OCI-LY1 (cell line): ENCODE measurements at regions not wholly inside any gene's neighbourhood (a gene's known extent, or its start where the extent isn't known, plus 50 kb on each side); places are given as distances from the start of the nearest gene placed in this dataset.

ENCODE experiments used
- H2AFZ ChIP-seq: fragments of 200-600 bp; sonication (generic), shearing (Covaris generic); 2 replicates; pipeline ENCODE4 v1.6.0; 2014; ENCODE audit warnings: antibody characterized with exemption, mild to moderate bottlenecking, low read length
- H3F3A ChIP-seq: fragments of 200-600 bp; sonication (generic), shearing (Covaris generic); 2 replicates; pipeline ENCODE4 v1.6.0; 2014; ENCODE audit warnings: mild to moderate bottlenecking, antibody characterized with exemption, low read length, moderate library complexity; ENCODE audit not compliant: insufficient read depth
- H3K27ac ChIP-seq: fragments of 200-600 bp; sonication (generic); 2 replicates; pipeline ENCODE4 v1.5.1; 2014; ENCODE audit warnings: low read length, mixed run types, mild to moderate bottlenecking, low read depth; ENCODE audit not compliant: poor library complexity, severe bottlenecking
- H3K27me3 ChIP-seq: fragments of 200-600 bp; sonication (generic); 2 replicates; pipeline ENCODE4 v1.6.0; 2014; ENCODE audit warnings: antibody characterized with exemption, mild to moderate bottlenecking, low read length, moderate library complexity; ENCODE audit not compliant: insufficient read depth
- H3K36me3 ChIP-seq: fragments of 200-600 bp; sonication (generic); 2 replicates; pipeline ENCODE4 v1.6.1; 2014; ENCODE audit warnings: mild to moderate bottlenecking, antibody characterized with exemption, low read length, moderate library complexity, mixed read lengths; ENCODE audit not compliant: insufficient read depth
- H3K4me1 ChIP-seq: fragments of 200-600 bp; sonication (generic); 2 replicates; pipeline ENCODE4 v1.5.1; 2014; ENCODE audit warnings: mild to moderate bottlenecking, low read length, moderate library complexity; ENCODE audit not compliant: insufficient read depth, severe bottlenecking
- H3K4me2 ChIP-seq: fragments of 200-600 bp; sonication (generic), shearing (Covaris generic); 2 replicates; pipeline ENCODE4 v1.6.1; 2014; ENCODE audit warnings: low read length
- H3K4me3 ChIP-seq: fragments of 200-600 bp; sonication (generic); 2 replicates; pipeline ENCODE4 v1.5.1; 2014; ENCODE audit warnings: low read length, low read depth, mild to moderate bottlenecking, mixed read lengths; ENCODE audit not compliant: poor library complexity, severe bottlenecking
- H3K79me2 ChIP-seq: fragments of 200-600 bp; shearing (Covaris generic); 2 replicates; pipeline ENCODE4 v1.6.1; 2016; ENCODE audit warnings: mixed run types, low read length, mixed read lengths; ENCODE audit not compliant: insufficient read depth
- H3K9ac ChIP-seq: fragments of 200-600 bp; sonication (generic), shearing (Covaris generic); 2 replicates; pipeline ENCODE4 v1.6.1; 2014; ENCODE audit warnings: mild to moderate bottlenecking, low read length, mixed read lengths
- H3K9me2 ChIP-seq: fragments of 200-600 bp; sonication (generic), shearing (Covaris generic); 2 replicates; pipeline ENCODE4 v1.6.1; 2014; ENCODE audit warnings: low read depth, mild to moderate bottlenecking, low read length, mixed read lengths
- H3K9me3 ChIP-seq: fragments of 200-600 bp; shearing (Covaris generic); 2 replicates; pipeline ENCODE4 v1.6.1; 2014; ENCODE audit warnings: low read length, mixed read lengths
- H4K20me1 ChIP-seq: fragments of 200-600 bp; sonication (generic), shearing (Covaris generic); 2 replicates; pipeline ENCODE4 v1.6.0; 2016; ENCODE audit warnings: mild to moderate bottlenecking, low read length; ENCODE audit not compliant: insufficient read depth
- EZH2 ChIP-seq: fragments of 200-600 bp; sonication (generic), shearing (Covaris generic); IDR thresholded peaks from 2 replicates; pipeline ENCODE4 v1.8.0; 2017; ENCODE audit warnings: borderline replicate concordance, mixed run types, mild to moderate bottlenecking, antibody characterized with exemption, low read length, moderate library complexity, mixed read lengths
- TF ChIP-seq, protein P1 (sequence below): fragments of 200-600 bp; sonication (generic), shearing (Covaris generic); IDR thresholded peaks from 2 replicates; pipeline ENCODE4 v1.5.1; 2017; ENCODE audit warnings: mild to moderate bottlenecking, antibody characterized with exemption, low read length, moderate library complexity, mixed read lengths

DNA sequence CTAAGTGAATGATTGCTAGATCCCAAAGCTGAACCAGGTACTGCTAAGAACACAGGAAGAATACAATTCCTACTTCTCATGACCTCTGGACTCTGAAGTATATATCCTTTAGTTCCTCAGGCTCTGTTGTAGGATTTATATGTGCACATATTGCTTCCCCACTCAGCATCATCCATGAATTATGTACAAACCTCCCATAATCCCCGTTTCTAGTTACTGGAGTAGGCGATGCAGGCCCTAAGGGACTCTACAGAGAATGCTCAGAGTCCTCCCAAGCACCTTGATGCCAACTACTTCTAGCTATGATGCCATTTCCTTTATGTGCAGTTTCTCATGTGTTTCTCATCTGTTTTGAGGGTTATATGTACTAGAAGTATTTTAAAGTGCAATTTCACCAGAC is 154.9 kb upstream of the EPHA7 start:
- Histone ChIP-seq H3K27ac (no peak overlapping the region), H3K4me2 (no peak overlapping the region), H3K9me3 (no peaks in the 10 kb centered on the region), H3K79me2 (no peaks in the 10 kb centered on the region), H3K4me1 (no peaks in the 10 kb centered on the region), H3F3A (no peaks in the 10 kb centered on the region), H4K20me1 (no peaks in the 10 kb centered on the region), H3K4me3 (no peak overlapping the region), H3K9me2 (no peaks in the 10 kb centered on the region), H3K36me3 (no peaks in the 10 kb centered on the region), H3K9ac (no peak overlapping the region), H2AFZ (no peak overlapping the region), H3K27me3 (no peaks in the 10 kb centered on the region)
- TF ChIP-seq, protein P1, sequence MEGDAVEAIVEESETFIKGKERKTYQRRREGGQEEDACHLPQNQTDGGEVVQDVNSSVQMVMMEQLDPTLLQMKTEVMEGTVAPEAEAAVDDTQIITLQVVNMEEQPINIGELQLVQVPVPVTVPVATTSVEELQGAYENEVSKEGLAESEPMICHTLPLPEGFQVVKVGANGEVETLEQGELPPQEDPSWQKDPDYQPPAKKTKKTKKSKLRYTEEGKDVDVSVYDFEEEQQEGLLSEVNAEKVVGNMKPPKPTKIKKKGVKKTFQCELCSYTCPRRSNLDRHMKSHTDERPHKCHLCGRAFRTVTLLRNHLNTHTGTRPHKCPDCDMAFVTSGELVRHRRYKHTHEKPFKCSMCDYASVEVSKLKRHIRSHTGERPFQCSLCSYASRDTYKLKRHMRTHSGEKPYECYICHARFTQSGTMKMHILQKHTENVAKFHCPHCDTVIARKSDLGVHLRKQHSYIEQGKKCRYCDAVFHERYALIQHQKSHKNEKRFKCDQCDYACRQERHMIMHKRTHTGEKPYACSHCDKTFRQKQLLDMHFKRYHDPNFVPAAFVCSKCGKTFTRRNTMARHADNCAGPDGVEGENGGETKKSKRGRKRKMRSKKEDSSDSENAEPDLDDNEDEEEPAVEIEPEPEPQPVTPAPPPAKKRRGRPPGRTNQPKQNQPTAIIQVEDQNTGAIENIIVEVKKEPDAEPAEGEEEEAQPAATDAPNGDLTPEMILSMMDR: no peak
- TF ChIP-seq EZH2: no peak

DNA sequence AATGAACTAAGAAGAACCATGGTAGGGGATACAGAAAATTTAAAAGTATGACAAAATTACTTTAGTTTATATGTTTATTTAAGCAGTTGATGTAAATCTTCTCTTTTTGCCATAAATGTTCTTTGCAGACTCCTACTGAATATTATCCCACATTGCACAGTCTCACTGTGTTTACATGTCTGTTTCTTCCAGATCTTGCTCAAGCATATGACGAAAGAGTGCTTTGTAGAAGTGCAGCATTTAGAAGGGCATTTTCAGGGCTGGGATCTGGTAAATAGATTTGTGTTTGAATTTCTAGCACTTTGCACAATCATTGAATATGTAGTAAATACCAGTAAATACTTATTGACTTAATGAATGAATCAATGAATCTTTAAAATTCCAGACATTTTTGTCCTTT is 152.0 kb upstream of the EPHA7 start:
- Histone ChIP-seq H3K4me2 (no peak overlapping the region), H3K36me3 (no peaks in the 10 kb centered on the region), H3K27me3 (no peaks in the 10 kb centered on the region), H3K9ac (no peak overlapping the region), H3K79me2 (no peaks in the 10 kb centered on the region), H3F3A (no peaks in the 10 kb centered on the region), H3K4me3 (no peak overlapping the region), H3K27ac (no peak overlapping the region), H4K20me1 (no peaks in the 10 kb centered on the region), H3K9me3 (no peaks in the 10 kb centered on the region), H3K4me1 (no peaks in the 10 kb centered on the region), H2AFZ (no peak overlapping the region), H3K9me2 (no peaks in the 10 kb centered on the region)
- TF ChIP-seq, protein P1: no peak
- TF ChIP-seq EZH2: no peak

DNA sequence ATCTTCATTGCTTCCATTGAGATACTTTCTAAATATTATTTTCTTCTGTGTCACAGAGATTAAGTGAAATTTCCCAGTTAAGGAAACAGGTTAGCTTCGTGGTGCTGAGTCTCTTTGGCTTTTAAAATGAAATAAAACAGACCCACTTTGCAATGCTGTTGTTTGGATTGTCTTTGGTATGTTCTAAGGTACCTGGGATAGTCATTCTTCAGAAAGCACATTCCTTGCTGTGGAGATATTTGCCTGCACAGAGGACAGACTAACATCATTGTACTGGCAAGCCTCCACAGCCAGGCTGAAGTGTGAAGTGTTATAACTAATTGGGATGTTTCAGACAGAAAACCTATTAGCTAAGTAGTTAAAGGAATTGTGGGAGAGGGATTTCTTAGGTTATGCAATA is 148.8 kb upstream of the EPHA7 start:
- H3K27me3 ChIP-seq: no peaks in the 10 kb centered on the region
- H3K36me3 ChIP-seq: no peaks in the 10 kb centered on the region
- H3K9me2 ChIP-seq: no peaks in the 10 kb centered on the region
- H3K4me1 ChIP-seq: no peaks in the 10 kb centered on the region
- no peak overlapping the region for H3K4me3 ChIP-seq
- no peak overlapping the region for H3K4me2 ChIP-seq
- no peak overlapping the region for H3K27ac ChIP-seq
- no peaks in the 10 kb centered on the region for H4K20me1 ChIP-seq
- H3K79me2 ChIP-seq: no peaks in the 10 kb centered on the region
- no peaks in the 10 kb centered on the region for H3F3A ChIP-seq
- no peaks in the 10 kb centered on the region for H3K9me3 ChIP-seq
- TF ChIP-seq, protein P1: no peak
- no peak for TF ChIP-seq EZH2
- H3K9ac ChIP-seq: no peak overlapping the region
- H2AFZ ChIP-seq: no peak overlapping the region
